ENCODE measurements at regions not wholly inside any gene's neighbourhood (a gene's known extent, or its start where the extent isn't known, plus 50 kb on each side); places are given as distances from the start of the nearest gene placed in this dataset.

- TF ChIP-seq, protein P1, sequence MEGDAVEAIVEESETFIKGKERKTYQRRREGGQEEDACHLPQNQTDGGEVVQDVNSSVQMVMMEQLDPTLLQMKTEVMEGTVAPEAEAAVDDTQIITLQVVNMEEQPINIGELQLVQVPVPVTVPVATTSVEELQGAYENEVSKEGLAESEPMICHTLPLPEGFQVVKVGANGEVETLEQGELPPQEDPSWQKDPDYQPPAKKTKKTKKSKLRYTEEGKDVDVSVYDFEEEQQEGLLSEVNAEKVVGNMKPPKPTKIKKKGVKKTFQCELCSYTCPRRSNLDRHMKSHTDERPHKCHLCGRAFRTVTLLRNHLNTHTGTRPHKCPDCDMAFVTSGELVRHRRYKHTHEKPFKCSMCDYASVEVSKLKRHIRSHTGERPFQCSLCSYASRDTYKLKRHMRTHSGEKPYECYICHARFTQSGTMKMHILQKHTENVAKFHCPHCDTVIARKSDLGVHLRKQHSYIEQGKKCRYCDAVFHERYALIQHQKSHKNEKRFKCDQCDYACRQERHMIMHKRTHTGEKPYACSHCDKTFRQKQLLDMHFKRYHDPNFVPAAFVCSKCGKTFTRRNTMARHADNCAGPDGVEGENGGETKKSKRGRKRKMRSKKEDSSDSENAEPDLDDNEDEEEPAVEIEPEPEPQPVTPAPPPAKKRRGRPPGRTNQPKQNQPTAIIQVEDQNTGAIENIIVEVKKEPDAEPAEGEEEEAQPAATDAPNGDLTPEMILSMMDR (IDR thresholded peaks at IDR 0.05): no peak
- no peak for TF ChIP-seq POLR2A (IDR thresholded peaks at IDR 0.05)
Observed at GRCh38 chr18:73976433-73976832, 171.2 kb downstream of the FBXO15 start.
